Occipital lobe (tissue), 1 donor: ENCODE measurements at regions not wholly inside any gene's neighbourhood (a gene's known extent, or its start where the extent isn't known, plus 50 kb on each side); places are given as distances from the start of the nearest gene placed in this dataset.

Experiments used
- DNase-seq: peaks from one replicate; lab custom pipeline; 2025; lab: John Stamatoyannopoulos, UW

DNA sequence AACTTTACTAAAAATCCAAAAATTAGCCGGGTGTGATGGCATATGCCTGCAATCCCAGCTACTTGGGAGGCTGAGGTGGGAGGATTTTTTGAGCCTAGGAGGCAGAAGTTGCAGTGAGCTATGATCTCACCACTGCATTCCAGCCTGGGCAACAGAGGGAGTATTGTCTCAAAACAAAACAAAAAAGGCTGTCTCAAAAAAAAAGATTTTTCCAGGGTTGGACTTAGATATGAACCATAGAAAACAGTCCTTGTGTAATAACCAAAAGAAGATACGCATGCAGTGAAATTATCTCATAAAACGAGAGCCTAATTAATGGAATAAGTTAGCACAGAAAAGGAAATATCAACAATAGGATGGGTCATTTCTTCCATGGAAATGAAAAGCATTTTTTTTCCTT is 320.4 kb upstream of the RASGRP1 start:
- DNase-seq = no peak

DNA sequence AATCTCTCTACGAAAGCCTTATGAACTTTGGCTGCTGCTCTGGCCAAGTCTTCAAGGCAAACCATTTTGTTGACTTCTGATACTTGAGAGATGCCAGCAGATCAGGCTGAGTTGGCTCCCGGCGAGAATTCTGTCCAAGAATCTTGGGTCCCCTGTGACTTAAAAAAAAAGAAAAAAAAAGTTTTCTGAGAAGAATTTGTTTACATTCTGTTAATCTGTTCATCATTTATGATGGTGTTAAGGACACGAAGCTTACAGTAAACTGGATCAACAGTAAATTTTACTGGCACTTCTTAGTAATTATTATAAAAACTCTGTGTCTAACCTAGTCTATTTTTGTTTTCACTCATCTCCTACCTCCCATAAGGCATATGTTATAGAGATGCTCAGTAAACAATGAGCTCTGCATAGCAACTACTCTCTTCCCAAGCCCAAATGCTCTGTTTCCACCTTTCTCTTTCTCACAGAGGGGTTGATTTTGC is 320.9 kb upstream of the RASGRP1 start:
- no peak for DNase-seq

DNA sequence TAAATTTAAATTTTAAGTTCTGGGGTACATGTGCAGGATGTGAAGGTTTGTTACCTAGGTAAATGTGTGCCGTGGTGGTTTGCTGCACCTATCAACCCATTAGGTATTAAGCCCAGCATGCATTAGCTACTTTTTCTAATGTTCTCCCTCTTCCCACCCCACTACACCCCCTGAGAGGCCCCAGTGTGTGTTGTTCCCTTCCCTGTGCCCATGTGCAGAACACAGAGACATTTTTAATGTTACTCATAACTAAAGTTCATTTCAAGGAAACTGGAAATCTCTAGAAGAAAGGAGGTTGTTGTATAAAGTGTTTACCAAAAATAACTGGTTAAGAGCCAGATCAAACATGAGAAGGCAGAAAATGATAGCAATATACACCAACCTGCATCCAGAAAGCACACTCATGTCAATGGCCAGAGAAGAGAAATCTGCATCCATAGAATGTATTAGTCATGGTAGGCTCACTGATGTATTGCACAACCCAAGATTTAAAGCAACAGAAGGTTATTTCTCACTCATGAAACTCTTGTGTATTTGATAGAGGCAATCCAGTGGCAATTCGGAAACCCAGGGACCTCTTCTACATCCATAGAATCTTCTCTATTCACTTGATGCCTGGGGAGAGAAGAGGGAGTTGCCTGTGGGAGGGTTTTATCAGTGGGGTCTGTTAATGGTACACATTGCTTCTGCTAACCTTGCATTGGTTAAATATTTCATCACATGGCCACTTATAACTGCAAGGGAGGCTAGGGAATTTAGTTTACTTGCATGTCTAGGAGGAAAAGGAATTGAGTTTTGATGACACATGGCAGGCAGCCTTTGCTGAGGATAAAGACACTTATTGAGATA is 321.9 kb upstream of the RASGRP1 start:
- DNase-seq = no peak

DNA sequence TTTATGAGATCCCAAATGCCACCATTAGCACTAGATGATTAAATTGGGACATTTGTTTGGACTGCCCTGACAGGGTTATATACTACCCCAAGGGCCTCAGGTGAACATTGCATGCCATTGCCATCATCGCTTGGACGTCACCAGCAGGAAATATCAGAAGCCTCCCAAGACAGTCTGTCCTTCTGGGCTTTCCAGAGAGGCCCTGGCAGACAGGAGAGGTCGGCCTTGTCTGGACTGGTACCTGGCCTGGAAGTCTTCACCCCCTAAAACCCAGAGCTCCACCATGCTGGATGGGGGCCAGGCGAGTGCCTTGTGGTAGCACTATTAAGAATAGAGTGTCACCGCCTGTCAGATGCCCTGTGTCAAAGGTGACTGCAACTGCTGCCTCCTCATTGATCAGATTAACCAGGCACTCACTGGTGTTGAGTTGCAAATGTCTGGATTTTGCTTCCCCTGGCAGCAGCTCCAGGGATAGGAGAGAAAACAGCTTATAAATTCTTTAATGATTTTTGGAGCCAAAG is 324.1 kb upstream of the RASGRP1 start:
- no peak for DNase-seq

DNA sequence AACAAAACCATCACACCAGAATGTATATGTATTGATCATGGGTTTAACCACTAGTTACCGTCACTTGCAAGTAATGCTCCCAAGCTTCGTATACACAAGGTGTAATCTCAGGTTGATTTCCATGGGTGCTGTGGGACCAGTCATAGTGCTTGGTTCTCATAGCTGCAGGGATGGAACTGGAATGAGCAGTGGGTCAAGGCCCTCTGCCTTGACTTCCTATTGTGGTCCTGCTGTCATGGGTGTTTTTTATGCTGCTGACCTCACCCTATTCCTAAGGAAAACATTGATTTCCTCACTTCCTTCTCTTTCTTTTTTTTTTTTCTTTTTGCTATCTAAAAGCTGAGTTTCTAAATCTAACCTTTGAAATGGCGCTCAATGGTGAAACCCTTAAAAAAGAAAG is 325.6 kb upstream of the RASGRP1 start:
- no peak for DNase-seq

DNA sequence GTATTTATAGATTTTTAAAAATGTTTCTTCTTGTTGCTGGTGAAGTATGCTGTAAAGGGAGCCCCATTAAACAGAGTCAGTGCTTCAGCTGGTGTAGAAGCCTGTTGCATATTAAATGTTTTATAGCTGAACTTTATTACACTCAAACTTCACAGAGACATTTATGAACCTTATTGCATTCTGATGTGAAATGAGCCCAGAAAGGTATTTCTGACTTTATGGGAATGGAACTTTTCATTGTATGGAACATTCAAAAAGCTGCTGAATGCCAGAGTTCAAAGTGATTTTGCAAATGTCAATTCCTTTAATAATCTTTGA is 329.3 kb upstream of the RASGRP1 start:
- no peak for DNase-seq

DNA sequence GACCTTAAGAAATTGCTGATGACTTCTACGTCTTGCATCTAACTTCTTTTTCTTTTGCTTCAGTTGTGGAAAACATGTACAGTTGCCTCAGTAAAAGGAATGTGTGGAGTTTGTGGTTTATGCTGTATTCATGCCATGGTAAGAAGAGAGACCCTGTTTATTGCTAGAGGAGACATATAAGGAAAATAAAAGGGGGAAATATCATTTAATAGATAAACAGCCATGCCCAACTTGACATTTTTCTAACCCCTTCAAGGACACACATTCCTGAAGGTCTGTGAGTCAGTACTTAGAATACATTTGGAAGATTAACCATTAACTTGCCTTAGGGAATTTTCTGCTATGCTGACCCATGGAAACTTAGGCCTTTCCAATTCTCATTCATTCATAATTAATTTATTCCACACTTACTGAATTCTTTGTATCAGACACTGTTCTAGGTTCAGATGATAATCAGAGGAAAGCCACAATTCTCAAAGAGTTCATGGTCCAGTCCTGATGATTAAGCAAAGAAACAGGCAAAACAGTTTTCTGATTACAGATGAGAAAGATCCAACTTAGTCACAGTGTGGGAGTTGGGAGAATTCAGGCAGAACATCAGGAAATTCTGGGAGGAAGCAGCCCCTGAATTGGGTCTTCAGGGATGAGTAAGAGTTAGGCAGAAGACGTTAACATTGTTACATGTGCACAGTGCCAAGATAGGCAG is 329.8 kb upstream of the RASGRP1 start:
- no peak for DNase-seq

DNA sequence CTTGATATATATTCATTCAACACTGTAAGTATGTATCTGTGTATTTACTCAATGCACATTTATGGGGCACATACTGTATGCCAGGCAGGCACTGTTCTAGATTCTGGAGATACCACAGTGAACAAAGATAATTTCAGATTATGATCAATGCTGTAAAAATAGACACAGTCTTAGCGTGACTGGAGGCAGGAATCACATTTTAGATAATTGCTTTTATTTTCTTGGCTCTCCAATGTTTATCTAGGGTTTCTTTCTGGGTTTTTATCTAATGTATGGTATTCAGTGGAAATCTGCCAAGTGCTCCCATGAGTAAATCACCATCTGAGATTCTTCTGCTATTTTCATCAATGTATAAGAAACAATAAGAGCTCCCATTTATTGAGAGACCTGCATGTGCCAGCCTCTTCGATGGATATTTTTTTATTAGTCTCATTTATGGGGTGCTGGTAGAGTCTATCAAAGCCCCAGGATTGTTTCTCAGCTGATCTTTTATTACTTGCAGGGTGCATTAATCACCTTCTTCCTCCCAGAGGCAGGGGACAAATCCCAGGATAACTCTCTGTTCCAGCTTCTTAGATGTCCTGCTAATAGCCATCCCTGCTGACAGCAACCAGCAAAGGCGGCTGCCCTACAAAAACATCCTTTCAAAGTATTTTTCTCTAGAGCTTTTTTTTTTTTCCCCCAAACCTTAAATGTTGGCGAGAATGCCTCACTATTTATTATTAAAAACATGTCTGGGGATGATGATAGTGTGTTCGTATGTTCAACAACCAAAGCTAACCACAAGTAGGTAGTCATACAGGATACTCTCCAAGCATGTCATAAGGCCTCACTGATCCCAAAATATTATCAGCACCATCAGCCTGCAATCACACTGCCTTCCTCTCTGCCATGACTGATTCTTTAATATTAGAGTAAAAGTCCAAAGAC is 331.0 kb upstream of the RASGRP1 start:
- DNase-seq = no peak

DNA sequence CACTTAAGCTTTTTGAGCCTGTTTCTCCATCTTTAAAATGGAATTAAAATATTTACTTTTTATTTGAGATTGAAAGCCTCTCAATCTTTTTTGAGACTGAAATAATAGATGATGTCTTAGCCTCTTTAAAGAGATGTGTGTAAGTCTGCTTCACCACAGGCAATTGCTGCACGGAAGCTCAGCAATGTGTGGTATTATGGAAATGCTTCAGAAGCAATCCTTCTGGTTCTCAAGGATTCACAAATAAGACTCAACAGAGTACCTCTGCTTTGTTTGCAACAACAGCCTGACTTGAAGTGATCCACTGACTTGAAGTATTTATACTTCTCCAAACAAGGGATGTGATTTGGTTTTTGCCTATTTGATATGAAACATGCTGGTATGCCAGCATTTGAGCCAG is 332.0 kb upstream of the RASGRP1 start:
- DNase-seq = no peak

DNA sequence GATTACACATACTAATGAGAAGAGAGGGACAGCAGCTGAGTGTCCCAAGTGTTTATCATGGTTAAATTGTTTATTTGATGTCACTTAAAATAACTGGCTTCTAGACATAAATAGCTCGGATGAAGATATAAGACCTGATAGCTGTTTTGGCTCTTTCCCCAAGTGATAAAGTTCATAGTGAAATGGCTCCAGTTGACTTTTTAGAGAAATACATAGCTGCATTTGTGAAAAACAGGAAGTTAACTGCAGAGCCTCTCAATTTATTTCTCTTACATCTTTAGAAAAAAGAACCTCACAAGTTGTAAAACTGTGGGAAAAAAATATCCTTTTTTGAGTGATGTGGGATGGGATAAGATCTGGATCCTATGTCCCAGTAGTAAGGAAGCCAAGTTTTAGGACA is 332.9 kb upstream of the RASGRP1 start:
- no peak for DNase-seq

DNA sequence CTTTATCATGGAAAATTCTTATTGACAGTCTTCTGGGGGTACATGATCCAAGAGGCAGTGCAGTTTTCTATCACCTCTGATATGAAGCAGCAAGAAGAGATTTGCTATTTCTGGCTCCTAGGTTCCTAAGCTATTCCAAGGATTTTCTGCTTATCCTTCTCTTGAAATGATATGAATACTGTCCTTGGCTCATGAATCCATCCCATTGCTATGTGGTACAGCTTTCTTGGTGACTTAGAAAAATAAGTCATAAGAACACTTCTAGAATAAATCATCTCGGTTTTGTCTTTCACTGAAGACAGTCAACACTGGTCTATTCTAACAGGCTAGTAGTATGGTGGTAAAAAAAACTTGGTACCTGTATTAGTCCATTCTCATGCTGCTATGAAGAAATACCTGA is 333.6 kb upstream of the RASGRP1 start:
- no peak for DNase-seq

DNA sequence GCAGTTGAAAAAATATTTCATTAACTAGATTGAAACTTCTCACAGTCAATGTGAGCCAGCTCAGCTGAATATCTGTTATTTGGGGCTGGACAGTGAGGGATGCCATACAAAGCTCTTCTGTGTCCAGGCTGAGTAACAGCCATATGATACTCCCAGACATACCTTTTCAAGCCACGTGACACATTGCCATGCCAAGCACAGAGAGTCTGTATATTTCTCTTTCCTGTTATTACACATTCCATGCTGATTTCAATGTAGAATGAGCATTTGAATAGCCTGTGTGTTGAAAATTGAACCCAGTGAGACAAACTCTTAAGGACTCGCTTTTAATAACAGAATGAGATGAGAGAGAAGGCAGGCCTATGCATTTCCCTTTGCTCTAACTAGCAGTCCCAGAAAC is 334.7 kb upstream of the RASGRP1 start:
- DNase-seq = no peak

DNA sequence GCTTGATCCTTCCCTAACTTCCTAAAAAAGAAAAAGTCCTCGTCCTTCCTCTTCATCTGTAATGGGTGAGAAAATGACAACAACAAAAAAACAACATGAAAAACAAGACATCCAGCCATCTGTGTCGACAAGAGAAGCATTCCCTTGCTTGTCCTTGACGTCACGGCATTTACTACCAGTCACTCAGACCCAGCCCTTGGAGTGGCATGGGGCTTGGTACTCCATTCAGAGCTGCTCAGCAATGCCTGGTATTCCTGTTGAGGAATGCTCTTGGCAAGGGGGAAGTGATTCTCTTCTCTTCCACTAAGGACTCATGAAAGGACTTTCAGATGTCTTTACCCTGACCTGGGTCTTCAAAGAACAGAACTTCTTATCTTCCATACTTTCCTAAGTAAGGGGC is 339.7 kb upstream of the RASGRP1 start:
- DNase-seq = no peak

DNA sequence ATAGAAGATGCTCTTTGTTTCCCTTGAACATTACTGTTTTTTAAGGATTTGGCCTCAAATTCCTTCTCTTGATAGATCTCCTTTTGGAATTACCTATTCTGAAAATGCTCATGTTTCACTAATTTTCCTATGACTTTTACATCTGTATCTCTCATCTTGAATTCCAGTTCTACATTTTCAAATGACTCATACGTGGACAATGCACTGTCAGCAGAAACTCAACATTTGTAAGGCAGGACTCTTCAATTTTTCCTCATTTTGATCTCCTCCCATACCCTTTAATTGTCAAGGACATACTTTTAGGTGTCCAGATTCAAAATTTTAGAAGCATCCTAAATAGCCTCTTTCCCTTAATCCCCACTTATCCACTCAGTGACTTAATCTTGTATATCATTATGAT is 341.0 kb upstream of the RASGRP1 start:
- no peak for DNase-seq

DNA sequence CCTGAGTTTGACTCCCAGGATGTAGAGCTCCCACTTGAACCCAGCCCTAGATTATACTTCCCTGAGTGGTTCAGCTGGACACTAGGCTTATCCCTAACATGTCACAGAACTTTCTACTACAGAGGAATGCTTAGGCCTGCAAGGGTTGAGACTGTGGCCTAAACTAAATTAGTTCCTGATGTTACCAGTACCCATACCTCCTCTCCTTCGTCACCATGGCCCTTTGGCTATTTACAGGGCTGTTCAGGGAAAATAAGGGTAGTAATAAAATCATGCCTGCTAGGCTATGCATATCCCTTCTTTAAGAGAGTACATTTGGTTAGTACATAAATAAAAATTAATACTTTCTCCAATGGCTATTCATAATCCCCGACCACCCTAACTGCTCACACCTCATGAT is 356.4 kb upstream of the RASGRP1 start:
- DNase-seq = no peak

DNA sequence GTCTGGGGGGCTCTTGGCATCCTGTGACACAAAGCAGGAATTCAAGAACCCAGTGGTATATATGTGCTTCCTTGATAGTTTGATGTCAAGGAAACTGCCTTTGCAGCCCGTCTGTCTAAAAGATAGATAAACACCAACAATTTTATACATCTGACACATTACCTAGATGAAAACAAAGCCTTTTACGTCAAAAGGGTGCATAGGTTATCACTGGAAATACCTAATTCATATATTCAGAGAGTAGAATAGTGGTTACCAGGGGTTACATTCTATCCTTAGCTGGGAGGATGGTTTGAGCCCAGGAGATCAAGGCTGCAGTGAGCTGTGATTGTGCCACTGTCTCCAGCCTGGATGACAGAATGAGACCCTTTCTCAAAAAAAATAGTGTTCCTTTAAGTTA is 356.9 kb upstream of the RASGRP1 start:
- DNase-seq = no peak

DNA sequence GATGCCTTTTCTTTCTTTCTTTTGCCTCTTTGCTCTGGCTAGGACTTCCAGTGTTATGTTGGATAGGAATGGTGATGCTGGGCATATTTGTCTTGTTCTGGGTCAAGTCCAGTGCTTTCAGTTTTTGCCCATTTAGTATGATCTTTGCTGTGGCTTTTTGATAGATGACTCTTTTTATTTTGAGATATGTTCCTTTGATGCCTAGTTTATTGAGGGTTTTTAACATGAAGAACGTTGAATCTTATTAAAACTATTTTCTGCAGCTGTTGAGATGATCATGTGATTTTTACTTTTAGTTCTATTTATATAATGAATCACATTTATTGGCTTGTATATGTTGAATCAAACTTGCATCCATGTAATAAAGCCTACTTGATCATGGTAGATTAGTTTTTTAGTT is 363.8 kb upstream of the RASGRP1 start:
- DNase-seq = no peak

DNA sequence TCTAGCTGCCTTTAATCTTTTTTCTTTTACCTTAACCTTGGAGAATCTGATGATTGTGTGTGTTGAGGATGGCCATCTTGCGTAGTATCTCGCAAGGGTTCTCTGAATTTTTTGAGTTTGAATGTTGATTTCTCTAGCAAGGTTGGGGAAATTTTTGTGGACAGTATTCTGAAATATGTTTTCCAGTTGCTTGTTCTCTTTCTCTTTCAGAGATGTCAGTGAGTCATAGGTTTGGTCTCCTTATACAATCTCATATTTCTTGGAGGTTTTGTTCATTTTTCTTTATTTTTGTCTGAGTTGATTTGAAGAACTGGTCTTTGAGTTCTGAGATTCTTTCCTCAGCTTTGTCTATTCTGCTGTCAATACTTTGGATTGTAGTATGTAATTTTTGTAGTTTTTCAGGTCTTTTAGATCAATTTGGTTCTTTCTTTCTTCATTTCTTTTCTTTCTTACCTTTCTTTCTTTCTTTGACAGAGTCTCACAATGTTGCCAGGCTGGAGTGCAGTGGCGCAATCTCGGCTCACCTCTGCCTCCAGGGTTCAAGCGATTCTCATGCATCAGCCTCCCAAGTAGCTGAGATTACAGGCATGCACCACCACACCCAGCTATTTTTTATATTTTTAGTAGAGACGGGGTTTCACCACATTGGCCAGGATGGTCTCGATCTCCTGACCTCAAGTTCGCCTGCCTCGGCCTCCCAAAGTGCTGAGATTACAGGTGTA is 366.4 kb upstream of the RASGRP1 start:
- DNase-seq = no peak

DNA sequence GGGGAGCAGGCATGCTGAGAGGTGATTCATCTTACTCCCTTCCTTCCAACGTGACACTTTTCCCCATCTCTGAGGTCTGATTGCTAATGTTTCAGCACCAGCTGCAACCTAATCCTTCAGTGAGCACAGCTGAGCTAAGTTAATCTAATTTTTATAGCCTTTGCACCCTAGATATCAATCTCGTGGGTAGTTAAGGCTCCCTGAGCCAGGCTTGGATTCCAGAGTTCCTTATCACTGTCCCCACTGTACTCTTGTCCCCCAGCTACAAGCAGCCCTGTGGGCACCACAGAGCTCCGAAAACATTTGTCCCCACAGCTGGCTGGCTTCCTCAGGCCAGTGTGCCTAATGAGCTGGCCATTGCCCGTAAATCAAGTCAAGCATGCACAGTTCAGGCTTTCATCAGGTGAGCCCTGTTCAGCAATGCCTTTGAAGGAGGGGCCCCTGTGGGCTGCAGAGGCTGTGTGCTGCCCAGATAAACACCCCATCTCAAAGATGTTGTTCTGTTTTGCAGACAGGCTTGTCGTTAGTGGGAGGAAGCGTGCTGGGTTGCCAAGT is 376.9 kb upstream of the RASGRP1 start:
- no peak for DNase-seq

DNA sequence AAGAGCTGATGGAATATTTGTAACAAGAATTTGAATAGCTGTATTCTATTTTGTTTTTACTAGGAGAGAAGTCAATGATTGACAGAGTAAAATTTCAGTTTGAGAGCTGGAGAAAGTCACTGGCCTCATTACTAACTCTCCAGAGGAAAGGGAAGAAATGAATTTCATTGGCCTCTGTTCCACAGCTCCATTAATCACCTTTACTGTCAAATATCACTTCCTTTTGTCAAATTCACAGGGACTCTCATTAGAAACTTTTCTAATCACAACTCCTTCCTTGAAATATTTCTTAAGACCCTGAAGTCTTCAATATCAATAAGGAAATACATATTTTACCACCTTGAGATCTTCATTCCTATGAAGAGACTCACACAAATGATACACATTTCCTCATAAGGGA is 379.9 kb upstream of the RASGRP1 start:
- no peak for DNase-seq
